Caco-2 (cell line): ENCODE measurements at regions not wholly inside any gene's neighbourhood (a gene's known extent, or its start where the extent isn't known, plus 50 kb on each side); places are given as distances from the start of the nearest gene placed in this dataset.

Source experiments
- BruUV-seq: library from RNA; stranded (reverse); fragments of 400-500 nt; replicated peaks from 2 replicates; lab custom pipeline; 2021; lab: Mats Ljungman, UMichigan
- CTCF ChIA-PET: fragments of 300-600 bp; sonication (Branson Sonifier 250); formaldehyde crosslinking; loops from one replicate; lab custom pipeline; 2022; ENCODE audit warnings: antibody characterized with exemption; lab: Charles Lee
- POLR2A ChIA-PET: fragments of 300-600 bp; sonication (Branson Sonifier 250); formaldehyde crosslinking; loops from one replicate; lab custom pipeline; 2022; ENCODE audit warnings: antibody characterized with exemption; lab: Charles Lee
- DNase-seq, 2 experiments: peaks; one replicate each; pipeline versions ENCODE4 v3.0.0 to v3.0.0-alpha.2; 2020 to 2022
- H3K27me3 ChIP-seq: replicated peaks from 2 replicates; pipeline ENCODE4 v1.6.0; 2011; ENCODE audit warnings: low read length; ENCODE audit not compliant: control insufficient read depth, insufficient read depth
- H3K36me3 ChIP-seq: 2 replicates; pipeline ENCODE4 v1.5.1; 2011; ENCODE audit warnings: low read length; ENCODE audit not compliant: control insufficient read depth, insufficient read depth
- H3K4me1 ChIP-seq: fragments of 250-450 bp; sonication (Bioruptor Pico); 2 replicates; pipeline ENCODE4 v1.5.1; 2020; ENCODE audit warnings: mild to moderate bottlenecking
- H3K4me3 ChIP-seq: 2 replicates; pipeline ENCODE4 v1.5.1; 2011; ENCODE audit warnings: low read depth, mild to moderate bottlenecking, control low read depth, low read length
- H3K9me3 ChIP-seq: fragments of 250-450 bp; sonication (Bioruptor Pico); 2 replicates; pipeline ENCODE4 v1.5.1; 2020; ENCODE audit warnings: mild to moderate bottlenecking, moderate library complexity
- H3K27ac Mint-ChIP-seq: one replicate; pipeline ENCODE4 v1.8.0; 2022; ENCODE audit warnings: mixed read lengths; ENCODE audit not compliant: unreplicated experiment
- H3K27me3 Mint-ChIP-seq: one replicate; pipeline ENCODE4 v1.8.0; 2022; ENCODE audit warnings: mixed read lengths; ENCODE audit not compliant: insufficient read depth, unreplicated experiment
- H3K36me3 Mint-ChIP-seq: one replicate; pipeline ENCODE4 v1.8.0; 2022; ENCODE audit warnings: mild to moderate bottlenecking, mixed read lengths; ENCODE audit not compliant: insufficient read depth, unreplicated experiment
- H3K4me1 Mint-ChIP-seq: one replicate; pipeline ENCODE4 v1.8.0; 2022; ENCODE audit warnings: low read depth, mixed read lengths; ENCODE audit not compliant: unreplicated experiment
- H3K4me3 Mint-ChIP-seq: one replicate; pipeline ENCODE4 v1.8.0; 2022; ENCODE audit warnings: mild to moderate bottlenecking, moderate library complexity, mixed read lengths; ENCODE audit not compliant: unreplicated experiment
- H3K9me3 Mint-ChIP-seq: one replicate; pipeline ENCODE4 v1.8.0; 2022; ENCODE audit warnings: mixed read lengths; ENCODE audit not compliant: unreplicated experiment
- intact Hi-C: fragments of 100-400 bp; cut with micrococcal nuclease; formaldehyde crosslinking; loops from one replicate; pipeline ENCODE4 v1.10.0; 2022; ENCODE audit not compliant: unreplicated experiment
- TF ChIP-seq, protein P1 (sequence below), 2 experiments: fragments of 200-600 bp in 1 of 2; IDR thresholded peaks; 1 replicate in 1 of 2; 2 replicates in 1 of 2; pipeline versions ENCODE4 v1.5.1 to v1.8.0; 2011 to 2022; ENCODE audit warnings: antibody characterized with exemption in 1 of 2, control low read depth in 1 of 2, inconsistent platforms in 1 of 2, low read depth in 1 of 2, low read length in 1 of 2, mild to moderate bottlenecking in 1 of 2, moderate library complexity in 1 of 2; ENCODE audit not compliant: insufficient read depth in 1 of 2, severe bottlenecking in 1 of 2, unreplicated experiment in 1 of 2

DNA sequence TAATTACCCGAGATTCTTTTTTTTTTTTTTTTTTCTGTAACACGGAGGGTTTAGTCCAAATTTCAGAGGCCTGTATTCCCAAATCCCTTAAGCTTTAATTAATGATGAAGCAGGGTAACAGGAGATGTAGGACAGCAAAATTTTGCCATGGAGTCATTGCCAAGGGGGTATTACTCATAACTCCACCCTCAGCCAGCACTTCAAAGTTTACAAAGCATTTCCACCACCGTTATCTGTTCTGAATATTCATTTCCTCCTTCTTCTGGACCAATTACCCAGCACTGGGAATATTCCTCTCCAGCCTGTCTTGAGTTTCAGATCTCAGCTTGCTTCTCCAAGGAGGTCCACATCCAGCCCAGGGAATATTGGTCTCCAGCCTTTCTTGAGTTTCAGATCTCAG is 747.5 kb upstream of the EEF2KMT start:
- no TSS peak for BruUV-seq
- H3K36me3 ChIP-seq: no peaks in the 10 kb centered on the region
- no peak overlapping the region for H3K4me3 ChIP-seq
- Mint-ChIP-seq H3K9me3 (no peaks in the 10 kb centered on the region), H3K4me1 (no peaks in the 10 kb centered on the region), H3K27ac (no peak overlapping the region), H3K36me3 (no peaks in the 10 kb centered on the region), H3K27me3 (peaks cover 14% of the 10 kb centered on the region), H3K4me3 (no peak overlapping the region)
- no peak for DNase-seq
- no peaks in the 10 kb centered on the region for H3K4me1 ChIP-seq
- intact Hi-C loops: no loop called here
- TF ChIP-seq, protein P1, sequence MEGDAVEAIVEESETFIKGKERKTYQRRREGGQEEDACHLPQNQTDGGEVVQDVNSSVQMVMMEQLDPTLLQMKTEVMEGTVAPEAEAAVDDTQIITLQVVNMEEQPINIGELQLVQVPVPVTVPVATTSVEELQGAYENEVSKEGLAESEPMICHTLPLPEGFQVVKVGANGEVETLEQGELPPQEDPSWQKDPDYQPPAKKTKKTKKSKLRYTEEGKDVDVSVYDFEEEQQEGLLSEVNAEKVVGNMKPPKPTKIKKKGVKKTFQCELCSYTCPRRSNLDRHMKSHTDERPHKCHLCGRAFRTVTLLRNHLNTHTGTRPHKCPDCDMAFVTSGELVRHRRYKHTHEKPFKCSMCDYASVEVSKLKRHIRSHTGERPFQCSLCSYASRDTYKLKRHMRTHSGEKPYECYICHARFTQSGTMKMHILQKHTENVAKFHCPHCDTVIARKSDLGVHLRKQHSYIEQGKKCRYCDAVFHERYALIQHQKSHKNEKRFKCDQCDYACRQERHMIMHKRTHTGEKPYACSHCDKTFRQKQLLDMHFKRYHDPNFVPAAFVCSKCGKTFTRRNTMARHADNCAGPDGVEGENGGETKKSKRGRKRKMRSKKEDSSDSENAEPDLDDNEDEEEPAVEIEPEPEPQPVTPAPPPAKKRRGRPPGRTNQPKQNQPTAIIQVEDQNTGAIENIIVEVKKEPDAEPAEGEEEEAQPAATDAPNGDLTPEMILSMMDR (IDR thresholded peaks at IDR 0.05; ENCODE audit: insufficient read depth in 1 of 2, low read depth in 1 of 2, low read length in 1 of 2, severe bottlenecking in 1 of 2, unreplicated experiment in 1 of 2): no peak
- POLR2A ChIA-PET: no interaction called here
- H3K9me3 ChIP-seq: no peaks in the 10 kb centered on the region
- no peaks in the 10 kb centered on the region for H3K27me3 ChIP-seq
- CTCF ChIA-PET: no interaction called here

DNA sequence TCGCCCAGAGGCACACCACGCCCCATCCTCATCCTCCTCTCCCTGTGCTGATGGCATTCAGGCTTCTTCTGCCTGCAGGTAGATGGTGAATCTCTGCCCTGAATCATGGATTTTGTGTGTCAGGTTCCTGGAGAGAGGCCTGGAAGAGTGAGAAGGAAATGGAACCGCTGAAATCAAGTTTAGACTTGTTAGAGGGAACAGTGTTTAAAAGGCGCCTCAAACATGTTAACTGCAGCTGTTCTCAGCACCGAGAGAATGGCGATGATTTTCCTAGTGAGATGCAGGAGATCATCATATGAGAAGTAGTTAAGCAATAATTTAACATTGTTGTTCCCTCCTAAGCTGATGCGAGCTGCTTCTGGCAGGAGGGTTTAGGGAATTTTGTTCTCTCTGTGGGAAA is 744.4 kb upstream of the EEF2KMT start:
- H3K4me1 Mint-ChIP-seq: no peaks in the 10 kb centered on the region
- POLR2A ChIA-PET: no interaction called here
- no peaks in the 10 kb centered on the region for H3K9me3 ChIP-seq
- H3K27me3 Mint-ChIP-seq: peaks cover 10% of the 10 kb centered on the region
- H3K9me3 Mint-ChIP-seq: no peaks in the 10 kb centered on the region
- CTCF ChIA-PET: no interaction called here
- no peaks in the 10 kb centered on the region for H3K36me3 ChIP-seq
- H3K36me3 Mint-ChIP-seq: no peaks in the 10 kb centered on the region
- no TSS peak for BruUV-seq
- no peak for DNase-seq
- H3K4me3 ChIP-seq: no peak overlapping the region
- no peaks in the 10 kb centered on the region for H3K4me1 ChIP-seq
- TF ChIP-seq, protein P1 (IDR thresholded peaks at IDR 0.05; ENCODE audit: insufficient read depth in 1 of 2, low read depth in 1 of 2, low read length in 1 of 2, severe bottlenecking in 1 of 2, unreplicated experiment in 1 of 2): no peak
- H3K4me3 Mint-ChIP-seq: no peak overlapping the region
- intact Hi-C loops: no loop called here
- H3K27ac Mint-ChIP-seq: no peak overlapping the region
- no peaks in the 10 kb centered on the region for H3K27me3 ChIP-seq

DNA sequence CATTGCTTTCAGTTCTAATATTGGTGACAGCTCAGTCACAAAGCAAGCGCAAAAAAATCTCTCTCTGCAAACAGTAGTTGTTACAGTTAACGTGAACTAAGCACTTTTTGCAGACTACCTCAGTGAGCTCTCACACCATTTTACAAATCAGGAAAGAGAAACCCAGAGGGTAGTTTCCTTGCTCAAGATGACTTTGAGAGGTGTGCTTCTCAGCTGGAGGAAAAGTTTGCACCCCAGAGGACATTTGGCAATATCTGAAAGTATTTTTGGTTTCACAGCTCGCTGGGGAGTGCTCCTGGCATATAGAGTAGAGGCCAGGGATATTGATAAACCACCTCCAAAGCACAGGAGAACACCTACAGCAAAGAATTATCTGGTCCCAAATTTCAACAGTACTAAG is 741.1 kb upstream of the EEF2KMT start:
- TF ChIP-seq, protein P1 (IDR thresholded peaks at IDR 0.05; ENCODE audit: insufficient read depth in 1 of 2, low read depth in 1 of 2, low read length in 1 of 2, severe bottlenecking in 1 of 2, unreplicated experiment in 1 of 2): no peak
- Mint-ChIP-seq H3K36me3 (no peaks in the 10 kb centered on the region), H3K27ac (no peak overlapping the region), H3K27me3 (peaks cover 12% of the 10 kb centered on the region), H3K4me1 (no peaks in the 10 kb centered on the region), H3K4me3 (no peak overlapping the region), H3K9me3 (no peaks in the 10 kb centered on the region)
- no peak for DNase-seq
- Histone ChIP-seq H3K27me3 (no peaks in the 10 kb centered on the region), H3K4me1 (no peaks in the 10 kb centered on the region), H3K4me3 (no peak overlapping the region), H3K9me3 (no peaks in the 10 kb centered on the region), H3K36me3 (no peaks in the 10 kb centered on the region)
- ChIA-PET POLR2A (no interaction called here), CTCF (no interaction called here)
- no TSS peak for BruUV-seq
- intact Hi-C loops: no loop called here
